ENCODE measurements at regions not wholly inside any gene's neighbourhood (a gene's known extent, or its start where the extent isn't known, plus 50 kb on each side); places are given as distances from the start of the nearest gene placed in this dataset.

DNA sequence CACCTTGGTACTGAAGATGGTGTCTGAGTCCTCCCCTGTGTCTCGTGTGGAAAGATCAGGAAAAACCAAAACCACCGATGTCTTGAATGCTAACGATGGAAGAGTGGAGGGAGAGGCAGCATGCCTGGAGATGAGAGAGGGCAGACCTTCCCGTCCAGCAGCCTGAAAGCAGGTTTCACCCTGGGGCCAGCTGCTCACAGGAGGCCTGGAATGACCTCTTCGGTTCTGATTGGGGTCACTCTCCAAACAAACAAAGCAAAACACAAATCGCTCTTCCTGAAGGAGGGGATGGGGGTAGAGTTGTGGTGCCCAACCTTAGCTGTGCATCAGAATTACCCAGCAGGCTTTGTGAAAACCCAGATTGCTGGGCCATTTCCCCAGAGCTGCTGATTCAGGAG lies 142.3 kb upstream of the SOX1 start:
- TF ChIP-seq POLR2A (IDR thresholded peaks at IDR 0.05) = no peak
- TF ChIP-seq, protein P1, sequence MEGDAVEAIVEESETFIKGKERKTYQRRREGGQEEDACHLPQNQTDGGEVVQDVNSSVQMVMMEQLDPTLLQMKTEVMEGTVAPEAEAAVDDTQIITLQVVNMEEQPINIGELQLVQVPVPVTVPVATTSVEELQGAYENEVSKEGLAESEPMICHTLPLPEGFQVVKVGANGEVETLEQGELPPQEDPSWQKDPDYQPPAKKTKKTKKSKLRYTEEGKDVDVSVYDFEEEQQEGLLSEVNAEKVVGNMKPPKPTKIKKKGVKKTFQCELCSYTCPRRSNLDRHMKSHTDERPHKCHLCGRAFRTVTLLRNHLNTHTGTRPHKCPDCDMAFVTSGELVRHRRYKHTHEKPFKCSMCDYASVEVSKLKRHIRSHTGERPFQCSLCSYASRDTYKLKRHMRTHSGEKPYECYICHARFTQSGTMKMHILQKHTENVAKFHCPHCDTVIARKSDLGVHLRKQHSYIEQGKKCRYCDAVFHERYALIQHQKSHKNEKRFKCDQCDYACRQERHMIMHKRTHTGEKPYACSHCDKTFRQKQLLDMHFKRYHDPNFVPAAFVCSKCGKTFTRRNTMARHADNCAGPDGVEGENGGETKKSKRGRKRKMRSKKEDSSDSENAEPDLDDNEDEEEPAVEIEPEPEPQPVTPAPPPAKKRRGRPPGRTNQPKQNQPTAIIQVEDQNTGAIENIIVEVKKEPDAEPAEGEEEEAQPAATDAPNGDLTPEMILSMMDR (IDR thresholded peaks at IDR 0.05) = no peak
